Fibroblast of villous mesenchyme (primary cell): ENCODE measurements at regions not wholly inside any gene's neighbourhood (a gene's known extent, or its start where the extent isn't known, plus 50 kb on each side); places are given as distances from the start of the nearest gene placed in this dataset.

Experiments
- DNase-seq: peaks from one replicate; pipeline ENCODE4 v3.0.0-alpha.2; 2010; ENCODE audit warnings: low read depth
- H3K4me3 ChIP-seq: 2 replicates; pipeline ENCODE4 v1.5.1; 2011; ENCODE audit warnings: low read depth, mild to moderate bottlenecking, low read length
- CTCF ChIP-seq: IDR thresholded peaks from 2 replicates; pipeline ENCODE4 v1.5.1; 2012; ENCODE audit warnings: low read depth, mild to moderate bottlenecking, low read length; ENCODE audit not compliant: insufficient read depth

DNA sequence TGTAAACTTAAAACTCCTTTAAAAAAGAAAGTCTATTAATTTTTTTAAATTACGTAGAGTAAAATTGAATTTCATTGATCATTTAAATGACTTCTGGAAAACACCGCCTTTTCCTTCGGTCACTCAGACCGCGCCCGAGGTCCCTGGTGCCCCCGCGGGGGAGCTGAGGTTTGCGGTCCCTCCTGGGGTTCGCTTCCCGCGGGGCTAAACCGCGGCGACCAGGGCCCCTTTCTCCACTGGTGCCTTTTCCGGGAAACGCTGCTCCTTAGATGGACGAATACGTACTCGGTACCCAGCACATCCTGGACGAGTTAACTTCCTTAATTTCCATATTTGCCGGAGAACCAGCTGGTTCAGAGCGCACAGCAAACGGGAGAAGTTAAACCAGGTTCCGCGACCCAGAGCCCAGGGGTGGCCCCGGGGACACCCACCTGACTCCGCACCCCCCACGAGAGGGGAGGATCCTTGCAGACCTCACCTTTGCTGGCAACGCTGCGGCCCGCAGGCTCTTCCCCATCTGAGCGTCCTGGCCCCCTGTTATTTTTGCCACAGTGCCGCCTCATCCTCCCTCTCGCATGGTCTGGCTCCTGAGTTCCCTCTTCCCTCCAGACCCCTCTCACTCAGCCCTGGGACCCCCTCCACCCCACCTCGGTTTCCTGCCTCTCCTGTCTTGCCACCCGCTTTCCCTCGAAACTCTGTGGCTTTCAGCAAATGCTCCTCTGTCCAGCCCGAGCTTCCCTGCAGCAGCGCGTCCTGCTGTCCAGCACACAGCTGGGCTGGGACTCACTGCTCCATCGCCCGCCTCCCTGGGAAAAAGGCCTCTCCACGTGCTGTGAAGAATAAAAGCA lies 420.0 kb upstream of the MYT1L start:
- DNase-seq, result no peak
- no peak overlapping the region for H3K4me3 ChIP-seq
- TF ChIP-seq CTCF, result no peak

- TF ChIP-seq CTCF, result no peak
- no peak for DNase-seq
- no peak overlapping the region for H3K4me3 ChIP-seq
Observed at GRCh38 chr2:2749206-2749598, 418.1 kb upstream of the MYT1L start.

- TF ChIP-seq CTCF, result no peak
- H3K4me3 ChIP-seq, result no peak overlapping the region
- no peak for DNase-seq
Observed at GRCh38 chr2:2748399-2749205, 417.5 kb upstream of the MYT1L start.

- TF ChIP-seq CTCF, result no peak
- DNase-seq, result no peak
- H3K4me3 ChIP-seq, result no peak overlapping the region
Observed at GRCh38 chr2:2747797-2748301, 416.8 kb upstream of the MYT1L start.

DNA sequence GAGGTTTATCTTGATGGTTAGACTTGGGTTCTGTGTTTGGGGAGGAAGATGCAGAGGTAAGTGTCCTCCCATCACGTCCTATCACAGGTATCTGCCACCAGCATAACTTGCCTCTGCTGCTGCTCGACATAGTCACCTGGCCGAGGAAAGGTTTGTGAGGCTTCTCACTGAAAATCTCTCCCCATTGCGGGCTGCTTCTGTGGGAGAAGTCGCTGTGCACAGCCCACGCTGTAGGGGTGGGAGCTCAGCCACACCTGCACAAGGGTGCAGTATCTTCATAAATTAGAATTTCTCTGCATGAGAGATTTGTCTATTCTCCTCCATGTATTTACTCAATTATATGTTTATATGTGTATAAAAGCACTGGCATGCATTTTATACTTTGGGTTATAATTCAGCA lies 415.7 kb upstream of the MYT1L start:
- H3K4me3 ChIP-seq, result no peak overlapping the region
- no peak for DNase-seq
- TF ChIP-seq CTCF, result no peak

- no peak overlapping the region for H3K4me3 ChIP-seq
- TF ChIP-seq CTCF, result no peak
- no peak for DNase-seq
Observed at GRCh38 chr2:2744958-2745715, 414.1 kb upstream of the MYT1L start.
